ENCODE measurements at regions not wholly inside any gene's neighbourhood (a gene's known extent, or its start where the extent isn't known, plus 50 kb on each side); places are given as distances from the start of the nearest gene placed in this dataset.

GRCh38 chr1:218882454-218882853, 291.2 kb upstream of the LYPLAL1 start:
- no peak for DNase-seq (ENCODE audit: low read depth)
- no peak for TF ChIP-seq CTCF (IDR thresholded peaks at IDR 0.05; ENCODE audit: low read depth, low read length, missing control alignments)

GRCh38 chr1:218886101-218886871, 287.4 kb upstream of the LYPLAL1 start:
- TF ChIP-seq CTCF (IDR thresholded peaks at IDR 0.05; ENCODE audit: low read depth, low read length, missing control alignments) = no peak
- no peak for DNase-seq (ENCODE audit: low read depth)
- no peak overlapping the region for H3K4me3 ChIP-seq (ENCODE audit: low read depth, low read length)

More at GRCh38 chr1:218882454-218882853, 291.2 kb upstream of the LYPLAL1 start:
- no peak overlapping the region for H3K4me3 ChIP-seq (ENCODE audit: low read depth, low read length)

GRCh38 chr1:218887141-218887925, 286.3 kb upstream of the LYPLAL1 start:
- no peak overlapping the region for H3K4me3 ChIP-seq (ENCODE audit: low read depth, low read length)
- no peak for TF ChIP-seq CTCF (IDR thresholded peaks at IDR 0.05; ENCODE audit: low read depth, low read length, missing control alignments)

GRCh38 chr1:218890451-218890850, 283.2 kb upstream of the LYPLAL1 start:
- DNase-seq (ENCODE audit: low read depth) = no peak
- no peak for TF ChIP-seq CTCF (IDR thresholded peaks at IDR 0.05; ENCODE audit: low read depth, low read length, missing control alignments)
- no peak overlapping the region for H3K4me3 ChIP-seq (ENCODE audit: low read depth, low read length)

More at GRCh38 chr1:218887141-218887925, 286.3 kb upstream of the LYPLAL1 start:
- DNase-seq (ENCODE audit: low read depth) = no peak

GRCh38 chr1:218891577-218891976, 282.1 kb upstream of the LYPLAL1 start:
- no peak overlapping the region for H3K4me3 ChIP-seq (ENCODE audit: low read depth, low read length)
- no peak for TF ChIP-seq CTCF (IDR thresholded peaks at IDR 0.05; ENCODE audit: low read depth, low read length, missing control alignments)
- no peak for DNase-seq (ENCODE audit: low read depth)

- no peak overlapping the region for H3K4me3 ChIP-seq (ENCODE audit: low read depth, low read length)
- no peak for TF ChIP-seq CTCF (IDR thresholded peaks at IDR 0.05; ENCODE audit: low read depth, low read length, missing control alignments)
- DNase-seq (ENCODE audit: low read depth) = no peak
Observed at GRCh38 chr1:218895064-218895587, 278.6 kb upstream of the LYPLAL1 start.

Measured in GM12864 (cell line).